ENCODE measurements at regions not wholly inside any gene's neighbourhood (a gene's known extent, or its start where the extent isn't known, plus 50 kb on each side); places are given as distances from the start of the nearest gene placed in this dataset.

- Mint-ChIP-seq H3K27ac (no peak overlapping the region), H3K4me1 (no peaks in the 10 kb centered on the region), H3K4me3 (no peak overlapping the region), H3K36me3 (ENCODE audit: low read depth) (no peaks in the 10 kb centered on the region), H3K27me3 (peaks cover 22% of the 10 kb centered on the region)
- ATAC-seq: no peak
- no peak for DNase-seq
- H3K9me3 ChIP-seq (ENCODE audit: control insufficient read depth, low read length, poor library complexity, severe bottlenecking): no peaks in the 10 kb centered on the region
Observed at GRCh38 chr11:70747921-70748320, 349.6 kb downstream of the CTTN start.

GRCh38 chr11:70751142-70751734 is 352.9 kb downstream of the CTTN start:
- ATAC-seq: no peak
- no peak overlapping the region for H3K4me3 Mint-ChIP-seq
- peaks cover 9% of the 10 kb centered on the region for H3K27me3 Mint-ChIP-seq
- no peaks in the 10 kb centered on the region for H3K9me3 ChIP-seq (ENCODE audit: control insufficient read depth, low read length, poor library complexity, severe bottlenecking)
- H3K36me3 Mint-ChIP-seq (ENCODE audit: low read depth): no peaks in the 10 kb centered on the region
- H3K4me1 Mint-ChIP-seq: no peaks in the 10 kb centered on the region
- no peak for DNase-seq
- H3K27ac Mint-ChIP-seq: no peak overlapping the region

- peak; percentile 75 for ATAC-seq
- no peak overlapping the region for H3K4me3 Mint-ChIP-seq
- DNase-seq: peak; percentile 25 to 39 (median 33)
Observed at GRCh38 chr11:70755410-70756158, 357.3 kb downstream of the CTTN start.

GRCh38 chr11:70756341-70756740 is 358.0 kb downstream of the CTTN start:
- DNase-seq (no peak), ATAC-seq (no peak)
- no peaks in the 10 kb centered on the region for H3K9me3 ChIP-seq (ENCODE audit: control insufficient read depth, low read length, poor library complexity, severe bottlenecking)
- peaks cover 2% of the 10 kb centered on the region for H3K36me3 Mint-ChIP-seq (ENCODE audit: low read depth)
- no peaks in the 10 kb centered on the region for H3K4me1 Mint-ChIP-seq
- H3K27ac Mint-ChIP-seq: no peak overlapping the region
- peaks cover 26% of the 10 kb centered on the region for H3K27me3 Mint-ChIP-seq
- no peak overlapping the region for H3K4me3 Mint-ChIP-seq

More at GRCh38 chr11:70755410-70756158, 357.3 kb downstream of the CTTN start:
- no peak overlapping the region for H3K27ac Mint-ChIP-seq
- H3K4me1 Mint-ChIP-seq: no peaks in the 10 kb centered on the region
- peaks cover 2% of the 10 kb centered on the region for H3K36me3 Mint-ChIP-seq (ENCODE audit: low read depth)
- peaks cover 25% of the 10 kb centered on the region for H3K27me3 Mint-ChIP-seq
- no peaks in the 10 kb centered on the region for H3K9me3 ChIP-seq (ENCODE audit: control insufficient read depth, low read length, poor library complexity, severe bottlenecking)

- Mint-ChIP-seq H3K36me3 (ENCODE audit: low read depth) (peaks cover 2% of the 10 kb centered on the region), H3K27me3 (peaks cover 26% of the 10 kb centered on the region), H3K4me3 (no peak overlapping the region), H3K4me1 (no peaks in the 10 kb centered on the region), H3K27ac (no peak overlapping the region)
- DNase-seq (no peak), ATAC-seq (no peak)
- H3K9me3 ChIP-seq (ENCODE audit: control insufficient read depth, low read length, poor library complexity, severe bottlenecking): no peaks in the 10 kb centered on the region
Observed at GRCh38 chr11:70756756-70757155, 358.4 kb downstream of the CTTN start.

- Mint-ChIP-seq H3K27ac (no peak overlapping the region), H3K4me3 (no peak overlapping the region), H3K4me1 (no peaks in the 10 kb centered on the region), H3K36me3 (ENCODE audit: low read depth) (peaks cover 2% of the 10 kb centered on the region), H3K27me3 (peaks cover 26% of the 10 kb centered on the region)
- no peaks in the 10 kb centered on the region for H3K9me3 ChIP-seq (ENCODE audit: control insufficient read depth, low read length, poor library complexity, severe bottlenecking)
- DNase-seq (no peak), ATAC-seq (no peak)
Observed at GRCh38 chr11:70757241-70757640, 358.9 kb downstream of the CTTN start.

- DNase-seq (no peak), ATAC-seq (no peak)
- Mint-ChIP-seq H3K4me3 (no peak overlapping the region), H3K4me1 (no peaks in the 10 kb centered on the region), H3K27ac (no peak overlapping the region), H3K27me3 (peaks cover 26% of the 10 kb centered on the region), H3K36me3 (ENCODE audit: low read depth) (peaks cover 2% of the 10 kb centered on the region)
- H3K9me3 ChIP-seq (ENCODE audit: control insufficient read depth, low read length, poor library complexity, severe bottlenecking): no peaks in the 10 kb centered on the region
Observed at GRCh38 chr11:70758206-70758605, 359.9 kb downstream of the CTTN start.

- Mint-ChIP-seq H3K27ac (no peak overlapping the region), H3K27me3 (peaks cover 26% of the 10 kb centered on the region), H3K4me3 (no peak overlapping the region), H3K36me3 (ENCODE audit: low read depth) (peaks cover 2% of the 10 kb centered on the region), H3K4me1 (no peaks in the 10 kb centered on the region)
- no peaks in the 10 kb centered on the region for H3K9me3 ChIP-seq (ENCODE audit: control insufficient read depth, low read length, poor library complexity, severe bottlenecking)
- no peak for DNase-seq
- ATAC-seq: no peak
Observed at GRCh38 chr11:70759846-70760245, 361.5 kb downstream of the CTTN start.

- H3K4me3 Mint-ChIP-seq: no peak overlapping the region
- H3K36me3 Mint-ChIP-seq (ENCODE audit: low read depth): peaks cover 2% of the 10 kb centered on the region
- H3K4me1 Mint-ChIP-seq: no peaks in the 10 kb centered on the region
- ATAC-seq: no peak
- peaks cover 26% of the 10 kb centered on the region for H3K27me3 Mint-ChIP-seq
- no peaks in the 10 kb centered on the region for H3K9me3 ChIP-seq (ENCODE audit: control insufficient read depth, low read length, poor library complexity, severe bottlenecking)
- no peak for DNase-seq
- H3K27ac Mint-ChIP-seq: no peak overlapping the region
Observed at GRCh38 chr11:70760416-70761020, 362.2 kb downstream of the CTTN start.

- DNase-seq (no peak), ATAC-seq (no peak)
- Mint-ChIP-seq H3K4me3 (no peak overlapping the region), H3K27ac (no peak overlapping the region), H3K27me3 (peaks cover 21% of the 10 kb centered on the region), H3K36me3 (ENCODE audit: low read depth) (peaks cover 2% of the 10 kb centered on the region), H3K4me1 (no peaks in the 10 kb centered on the region)
- H3K9me3 ChIP-seq (ENCODE audit: control insufficient read depth, low read length, poor library complexity, severe bottlenecking): no peaks in the 10 kb centered on the region
Observed at GRCh38 chr11:70761094-70761907, 363.0 kb downstream of the CTTN start.

GRCh38 chr11:70761908-70762337 is 363.6 kb downstream of the CTTN start:
- H3K4me3 Mint-ChIP-seq: no peak overlapping the region
- DNase-seq (no peak), ATAC-seq (no peak)
- H3K36me3 Mint-ChIP-seq (ENCODE audit: low read depth): peaks cover 2% of the 10 kb centered on the region
- no peak overlapping the region for H3K27ac Mint-ChIP-seq
- no peaks in the 10 kb centered on the region for H3K9me3 ChIP-seq (ENCODE audit: control insufficient read depth, low read length, poor library complexity, severe bottlenecking)
- peaks cover 21% of the 10 kb centered on the region for H3K27me3 Mint-ChIP-seq
- no peaks in the 10 kb centered on the region for H3K4me1 Mint-ChIP-seq

- no peaks in the 10 kb centered on the region for H3K9me3 ChIP-seq (ENCODE audit: control insufficient read depth, low read length, poor library complexity, severe bottlenecking)
- ATAC-seq: no peak
- Mint-ChIP-seq H3K27me3 (peaks cover 24% of the 10 kb centered on the region), H3K36me3 (ENCODE audit: low read depth) (peaks cover 2% of the 10 kb centered on the region), H3K27ac (no peak overlapping the region), H3K4me1 (no peaks in the 10 kb centered on the region), H3K4me3 (no peak overlapping the region)
- DNase-seq: no peak
Observed at GRCh38 chr11:70762810-70763209, 364.5 kb downstream of the CTTN start.

- Mint-ChIP-seq H3K4me1 (peaks cover 2% of the 10 kb centered on the region), H3K27ac (no peak overlapping the region), H3K36me3 (ENCODE audit: low read depth) (peaks cover under 1% of the 10 kb centered on the region), H3K27me3 (peaks cover 19% of the 10 kb centered on the region), H3K4me3 (no peak overlapping the region)
- DNase-seq: no peak
- no peaks in the 10 kb centered on the region for H3K9me3 ChIP-seq (ENCODE audit: control insufficient read depth, low read length, poor library complexity, severe bottlenecking)
- no peak for ATAC-seq
Observed at GRCh38 chr11:70763606-70764005, 365.3 kb downstream of the CTTN start.

Data from T-helper 17 cell (primary cell).